ENCODE measurements at regions not wholly inside any gene's neighbourhood (a gene's known extent, or its start where the extent isn't known, plus 50 kb on each side); places are given as distances from the start of the nearest gene placed in this dataset.

GRCh38 chr10:63781226-63781625 lies 260.0 kb downstream of the REEP3 start:
- TF ChIP-seq ZFP30 (CRISPR knock-in tag; IDR thresholded peaks at IDR 0.05) = no peak
- TF ChIP-seq CSDC2 (CRISPR knock-in tag; IDR thresholded peaks at IDR 0.05) = no peak
- TF ChIP-seq, protein P1, sequence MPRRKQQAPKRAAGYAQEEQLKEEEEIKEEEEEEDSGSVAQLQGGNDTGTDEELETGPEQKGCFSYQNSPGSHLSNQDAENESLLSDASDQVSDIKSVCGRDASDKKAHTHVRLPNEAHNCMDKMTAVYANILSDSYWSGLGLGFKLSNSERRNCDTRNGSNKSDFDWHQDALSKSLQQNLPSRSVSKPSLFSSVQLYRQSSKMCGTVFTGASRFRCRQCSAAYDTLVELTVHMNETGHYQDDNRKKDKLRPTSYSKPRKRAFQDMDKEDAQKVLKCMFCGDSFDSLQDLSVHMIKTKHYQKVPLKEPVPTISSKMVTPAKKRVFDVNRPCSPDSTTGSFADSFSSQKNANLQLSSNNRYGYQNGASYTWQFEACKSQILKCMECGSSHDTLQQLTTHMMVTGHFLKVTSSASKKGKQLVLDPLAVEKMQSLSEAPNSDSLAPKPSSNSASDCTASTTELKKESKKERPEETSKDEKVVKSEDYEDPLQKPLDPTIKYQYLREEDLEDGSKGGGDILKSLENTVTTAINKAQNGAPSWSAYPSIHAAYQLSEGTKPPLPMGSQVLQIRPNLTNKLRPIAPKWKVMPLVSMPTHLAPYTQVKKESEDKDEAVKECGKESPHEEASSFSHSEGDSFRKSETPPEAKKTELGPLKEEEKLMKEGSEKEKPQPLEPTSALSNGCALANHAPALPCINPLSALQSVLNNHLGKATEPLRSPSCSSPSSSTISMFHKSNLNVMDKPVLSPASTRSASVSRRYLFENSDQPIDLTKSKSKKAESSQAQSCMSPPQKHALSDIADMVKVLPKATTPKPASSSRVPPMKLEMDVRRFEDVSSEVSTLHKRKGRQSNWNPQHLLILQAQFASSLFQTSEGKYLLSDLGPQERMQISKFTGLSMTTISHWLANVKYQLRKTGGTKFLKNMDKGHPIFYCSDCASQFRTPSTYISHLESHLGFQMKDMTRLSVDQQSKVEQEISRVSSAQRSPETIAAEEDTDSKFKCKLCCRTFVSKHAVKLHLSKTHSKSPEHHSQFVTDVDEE (CRISPR knock-in tag; IDR thresholded peaks at IDR 0.05) = no peak
- no peak for TF ChIP-seq GLIS3 (CRISPR knock-in tag; IDR thresholded peaks at IDR 0.05)
- TF ChIP-seq ZNF565 (CRISPR knock-in tag; conservative IDR thresholded peaks at IDR 0.05; ENCODE audit: low read depth) = no peak
- TF ChIP-seq, protein P2, sequence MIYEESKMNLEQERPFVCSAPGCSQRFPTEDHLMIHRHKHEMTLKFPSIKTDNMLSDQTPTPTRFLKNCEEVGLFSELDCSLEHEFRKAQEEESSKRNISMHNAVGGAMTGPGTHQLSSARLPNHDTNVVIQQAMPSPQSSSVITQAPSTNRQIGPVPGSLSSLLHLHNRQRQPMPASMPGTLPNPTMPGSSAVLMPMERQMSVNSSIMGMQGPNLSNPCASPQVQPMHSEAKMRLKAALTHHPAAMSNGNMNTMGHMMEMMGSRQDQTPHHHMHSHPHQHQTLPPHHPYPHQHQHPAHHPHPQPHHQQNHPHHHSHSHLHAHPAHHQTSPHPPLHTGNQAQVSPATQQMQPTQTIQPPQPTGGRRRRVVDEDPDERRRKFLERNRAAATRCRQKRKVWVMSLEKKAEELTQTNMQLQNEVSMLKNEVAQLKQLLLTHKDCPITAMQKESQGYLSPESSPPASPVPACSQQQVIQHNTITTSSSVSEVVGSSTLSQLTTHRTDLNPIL (CRISPR knock-in tag; IDR thresholded peaks at IDR 0.05; ENCODE audit: low read depth) = no peak
- no peak for TF ChIP-seq PATZ1 (CRISPR knock-in tag; IDR thresholded peaks at IDR 0.05; ENCODE audit: borderline replicate concordance)
